GM10248 (cell line): ENCODE measurements at regions not wholly inside any gene's neighbourhood (a gene's known extent, or its start where the extent isn't known, plus 50 kb on each side); places are given as distances from the start of the nearest gene placed in this dataset.

ENCODE experiments used
- CTCF ChIA-PET: fragments of 300-600 bp; sonication (Branson Sonifier 250); formaldehyde crosslinking; extraction: SDS; loops from one replicate; lab custom pipeline; 2021; ENCODE audit warnings: antibody characterized with exemption; lab: Yijun Ruan, JAX
- POLR2A ChIA-PET: fragments of 350-650 bp; sonication (Branson Sonifier 250); formaldehyde crosslinking; extraction: SDS; loops from one replicate; lab custom pipeline; 2020; ENCODE audit warnings: antibody characterized with exemption; lab: Yijun Ruan, JAX
- DNase-seq: peaks from one replicate; pipeline ENCODE4 v3.0.0; 2012; ENCODE audit errors: extremely low spot score
- CTCF ChIP-seq: IDR thresholded peaks from 2 replicates; pipeline ENCODE4 v1.5.1; 2012; ENCODE audit warnings: mild to moderate bottlenecking, low read depth; ENCODE audit errors: extremely low read depth, missing control alignments, control extremely low read depth

GRCh38 chr16:66304151-66304550 is 62.3 kb upstream of the CDH5 start:
- POLR2A ChIA-PET: no interaction called here
- TF ChIP-seq CTCF: no peak
- CTCF ChIA-PET: no interaction called here
- no peak for DNase-seq

- ChIA-PET CTCF (no interaction called here), POLR2A (no interaction called here)
- no peak for TF ChIP-seq CTCF
- DNase-seq: no peak
These were observed 66.0 kb upstream of the CDH5 start for GRCh38 chr16:66300501-66300900.

- ChIA-PET POLR2A (no interaction called here), CTCF (interaction anchor here (0.8 kb wide), 1 partner anchor 44 kb away, joined by 3 read pairs; no protein-coding TSS in a partner anchor)
- TF ChIP-seq CTCF: no peak
- no peak for DNase-seq
These were observed 66.5 kb upstream of the CDH5 start for GRCh38 chr16:66300037-66300436.

- no peak for TF ChIP-seq CTCF
- CTCF ChIA-PET: interaction anchor here (0.8 kb wide), 1 partner anchor 44 kb away, joined by 3 read pairs; no protein-coding TSS in a partner anchor
These were observed 67.1 kb upstream of the CDH5 start for GRCh38 chr16:66299349-66299748.

GRCh38 chr16:66298571-66299120 is 67.8 kb upstream of the CDH5 start:
- CTCF ChIA-PET: interaction anchor here (0.7 to 1.5 kb wide), 3 partner anchors 9 to 16 kb away, joined by 3 to 6 read pairs (median 3); no protein-coding TSS in a partner anchor

More at GRCh38 chr16:66299349-66299748, 67.1 kb upstream of the CDH5 start:
- no peak for DNase-seq
- POLR2A ChIA-PET: no interaction called here

GRCh38 chr16:66298006-66298405 is 68.5 kb upstream of the CDH5 start:
- ChIA-PET CTCF (interaction anchor here (0.7 to 1.5 kb wide), 3 partner anchors 9 to 17 kb away, joined by 3 to 6 read pairs (median 3); no protein-coding TSS in a partner anchor), POLR2A (no interaction called here)
- DNase-seq: no peak
- TF ChIP-seq CTCF: no peak

More at GRCh38 chr16:66298571-66299120, 67.8 kb upstream of the CDH5 start:
- DNase-seq: no peak
- POLR2A ChIA-PET: no interaction called here
- TF ChIP-seq CTCF: no peak
